H1 (cell line): ENCODE measurements at regions not wholly inside any gene's neighbourhood (a gene's known extent, or its start where the extent isn't known, plus 50 kb on each side); places are given as distances from the start of the nearest gene placed in this dataset.

Experiments
- CREB1 ChIP-seq: IDR thresholded peaks from 2 replicates; pipeline ENCODE4 v1.6.1; 2012; ENCODE audit warnings: inconsistent platforms
- CTCF ChIP-seq, 3 experiments: IDR thresholded peaks; 1 replicate in 2 of 3; 2 replicates in 1 of 3; pipeline versions ENCODE4 v1.5.1 to v1.6.1; 2011; ENCODE audit warnings: low read length in 3 of 3, mild to moderate bottlenecking in 3 of 3, inconsistent platforms in 2 of 3, low read depth in 1 of 3, moderate library complexity in 1 of 3; ENCODE audit not compliant: insufficient read depth in 1 of 3; ENCODE audit errors: control extremely low read depth in 1 of 3
- MAX ChIP-seq: IDR thresholded peaks from 2 replicates; pipeline ENCODE4 v1.6.1; 2012; ENCODE audit warnings: inconsistent platforms
- PHF8 ChIP-seq: fragments of 200-600 bp; sonication (generic); conservative IDR thresholded peaks from 2 replicates; pipeline ENCODE4 v1.7.1; 2012; ENCODE audit warnings: low read depth, mild to moderate bottlenecking, inconsistent platforms, low read length, moderate library complexity
- TEAD4 ChIP-seq: IDR thresholded peaks from 2 replicates; pipeline ENCODE4 v1.6.1; 2012; ENCODE audit warnings: low read depth, low read length, inconsistent platforms, mixed read lengths
- YY1 ChIP-seq: IDR thresholded peaks from 2 replicates; pipeline ENCODE4 v1.6.1; 2011; ENCODE audit warnings: low read depth, mild to moderate bottlenecking, low read length
- TF ChIP-seq, protein P1 (sequence below): IDR thresholded peaks from 2 replicates; pipeline ENCODE4 v1.6.1; 2012; ENCODE audit warnings: low read length, inconsistent platforms

DNA sequence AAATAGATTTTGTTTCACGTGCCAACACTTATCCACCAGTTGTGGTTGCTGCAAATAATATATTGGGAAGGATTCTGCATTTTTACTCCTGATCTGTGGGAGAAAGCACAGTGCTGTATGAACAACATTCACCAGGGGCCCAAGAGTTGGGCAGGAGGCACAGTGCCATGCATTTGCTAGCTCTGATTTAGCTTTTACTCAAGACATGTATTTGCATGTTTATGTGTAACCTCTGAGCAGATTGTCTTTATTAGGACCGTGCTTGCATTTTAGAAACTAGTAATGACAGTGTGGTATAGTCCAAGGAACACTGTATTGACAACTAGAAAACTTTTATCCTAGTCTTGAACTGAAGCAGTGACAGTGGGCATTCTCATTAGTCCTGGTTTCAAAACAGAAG lies 133.9 kb upstream of the B3GALT2 start:
- TF ChIP-seq TEAD4 (no peak), CREB1 (no peak), CTCF (IDR thresholded peaks at IDR 0.05; ENCODE audit: control extremely low read depth in 1 of 3, insufficient read depth in 1 of 3, low read depth in 1 of 3, low read length in 3 of 3) (no peak), MAX (no peak), PHF8 (no peak), YY1 (no peak)
- TF ChIP-seq, protein P1, sequence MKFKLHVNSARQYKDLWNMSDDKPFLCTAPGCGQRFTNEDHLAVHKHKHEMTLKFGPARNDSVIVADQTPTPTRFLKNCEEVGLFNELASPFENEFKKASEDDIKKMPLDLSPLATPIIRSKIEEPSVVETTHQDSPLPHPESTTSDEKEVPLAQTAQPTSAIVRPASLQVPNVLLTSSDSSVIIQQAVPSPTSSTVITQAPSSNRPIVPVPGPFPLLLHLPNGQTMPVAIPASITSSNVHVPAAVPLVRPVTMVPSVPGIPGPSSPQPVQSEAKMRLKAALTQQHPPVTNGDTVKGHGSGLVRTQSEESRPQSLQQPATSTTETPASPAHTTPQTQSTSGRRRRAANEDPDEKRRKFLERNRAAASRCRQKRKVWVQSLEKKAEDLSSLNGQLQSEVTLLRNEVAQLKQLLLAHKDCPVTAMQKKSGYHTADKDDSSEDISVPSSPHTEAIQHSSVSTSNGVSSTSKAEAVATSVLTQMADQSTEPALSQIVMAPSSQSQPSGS: no peak
